H1 (cell line): ENCODE measurements at regions not wholly inside any gene's neighbourhood (a gene's known extent, or its start where the extent isn't known, plus 50 kb on each side); places are given as distances from the start of the nearest gene placed in this dataset.

Source experiments
- ATF3 ChIP-seq: IDR thresholded peaks from 2 replicates; pipeline ENCODE4 v1.6.1; 2011; ENCODE audit warnings: low read depth, mild to moderate bottlenecking, low read length; ENCODE audit not compliant: insufficient read depth
- CTCF ChIP-seq, 3 experiments: IDR thresholded peaks; 1 replicate in 2 of 3; 2 replicates in 1 of 3; pipeline versions ENCODE4 v1.5.1 to v1.6.1; 2011; ENCODE audit warnings: low read length in 3 of 3, mild to moderate bottlenecking in 3 of 3, inconsistent platforms in 2 of 3, low read depth in 1 of 3, moderate library complexity in 1 of 3; ENCODE audit not compliant: insufficient read depth in 1 of 3; ENCODE audit errors: control extremely low read depth in 1 of 3
- EZH2 ChIP-seq: fragments of 200-600 bp; sonication (generic); IDR thresholded peaks from 2 replicates; pipeline ENCODE4 v1.7.1; 2012; ENCODE audit warnings: low read depth, mild to moderate bottlenecking, moderate library complexity, low read length, inconsistent platforms; ENCODE audit not compliant: severe bottlenecking
- POLR2A ChIP-seq, 2 experiments: IDR thresholded peaks; 1 replicate in 1 of 2; 2 replicates in 1 of 2; pipeline ENCODE4 v1.6.1; 2011; ENCODE audit warnings: low read depth in 2 of 2, low read length in 2 of 2, mild to moderate bottlenecking in 2 of 2; ENCODE audit errors: control extremely low read depth in 1 of 2
- POLR2AphosphoS5 ChIP-seq: IDR thresholded peaks from 2 replicates; pipeline ENCODE4 v1.6.1; 2011; ENCODE audit warnings: low read depth, low read length

GRCh38 chr11:70593446-70593983 lies 195.2 kb downstream of the CTTN start:
- TF ChIP-seq CTCF (IDR thresholded peaks at IDR 0.05; ENCODE audit: control extremely low read depth in 1 of 3, insufficient read depth in 1 of 3, low read depth in 1 of 3, low read length in 3 of 3) (no peak), EZH2 (no peak), ATF3 (no peak), POLR2AphosphoS5 (no peak), POLR2A (IDR thresholded peaks at IDR 0.05; ENCODE audit: control extremely low read depth in 1 of 2, low read depth in 2 of 2, low read length in 2 of 2) (no peak)
